Thyroid gland (tissue), 4 donors: ENCODE measurements at regions not wholly inside any gene's neighbourhood (a gene's known extent, or its start where the extent isn't known, plus 50 kb on each side); places are given as distances from the start of the nearest gene placed in this dataset.

ENCODE experiments used
- DNase-seq, 2 donors: peaks; one replicate each; pipeline ENCODE4 v3.0.0-alpha.2; 2019
- H3K27ac ChIP-seq, 3 donors: fragments of 200-600 bp; sonication (generic); 1 replicate in 2 of 3; 2 replicates in 1 of 3; pipeline ENCODE4 v1.5.1; 2016 to 2019; ENCODE audit warnings: mild to moderate bottlenecking in 1 of 3, moderate library complexity in 1 of 3
- H3K27me3 ChIP-seq: fragments of 200-600 bp; sonication (generic); one replicate; pipeline ENCODE4 v1.5.1; 2019
- H3K36me3 ChIP-seq, 2 donors: fragments of 200-600 bp; sonication (generic); one replicate each; pipeline ENCODE4 v1.5.1; 2016 to 2019
- H3K4me1 ChIP-seq, 2 donors: fragments of 200-600 bp; sonication (generic); one replicate each; pipeline ENCODE4 v1.5.1; 2017 to 2019
- H3K4me3 ChIP-seq, 3 donors: fragments of 200-600 bp; sonication (generic); replicated peaks in 1 of 3; 1 replicate in 2 of 3; 2 replicates in 1 of 3; pipeline ENCODE4 v1.5.1; 2016; ENCODE audit warnings: mild to moderate bottlenecking in 1 of 3
- H3K9me3 ChIP-seq: fragments of 200-600 bp; sonication (generic); one replicate; pipeline ENCODE4 v1.5.1; 2017
- POLR2A ChIP-seq, 2 donors: fragments of 450-650 bp; IDR thresholded peaks; one replicate each; pipeline ENCODE4 v1.6.1; 2017; ENCODE audit warnings: antibody characterized with exemption in 2 of 2, mild to moderate bottlenecking in 2 of 2, moderate library complexity in 1 of 2
- WGBS, 2 donors: methylation state at CpG; one replicate each; pipeline ENCODE4 v1.1.5; 2017; 5-methylcytosine and 5-hydroxymethylcytosine counted together
- intact Hi-C: fragments of 100-400 bp; cut with DNase I; formaldehyde crosslinking; loops from one replicate; pipeline ENCODE4 v1.15.1; 2023
- TF ChIP-seq, protein P1 (sequence below), 6 experiments: fragments of 200-600 bp in 3 of 6; fragments of 450-650 bp in 3 of 6; sonication (generic) in 3 of 6; IDR thresholded peaks; one replicate each; pipeline ENCODE4 v1.5.1; 2016 to 2019; ENCODE audit warnings: antibody characterized with exemption in 6 of 6, mild to moderate bottlenecking in 2 of 6, inconsistent platforms in 1 of 6, moderate library complexity in 1 of 6

DNA sequence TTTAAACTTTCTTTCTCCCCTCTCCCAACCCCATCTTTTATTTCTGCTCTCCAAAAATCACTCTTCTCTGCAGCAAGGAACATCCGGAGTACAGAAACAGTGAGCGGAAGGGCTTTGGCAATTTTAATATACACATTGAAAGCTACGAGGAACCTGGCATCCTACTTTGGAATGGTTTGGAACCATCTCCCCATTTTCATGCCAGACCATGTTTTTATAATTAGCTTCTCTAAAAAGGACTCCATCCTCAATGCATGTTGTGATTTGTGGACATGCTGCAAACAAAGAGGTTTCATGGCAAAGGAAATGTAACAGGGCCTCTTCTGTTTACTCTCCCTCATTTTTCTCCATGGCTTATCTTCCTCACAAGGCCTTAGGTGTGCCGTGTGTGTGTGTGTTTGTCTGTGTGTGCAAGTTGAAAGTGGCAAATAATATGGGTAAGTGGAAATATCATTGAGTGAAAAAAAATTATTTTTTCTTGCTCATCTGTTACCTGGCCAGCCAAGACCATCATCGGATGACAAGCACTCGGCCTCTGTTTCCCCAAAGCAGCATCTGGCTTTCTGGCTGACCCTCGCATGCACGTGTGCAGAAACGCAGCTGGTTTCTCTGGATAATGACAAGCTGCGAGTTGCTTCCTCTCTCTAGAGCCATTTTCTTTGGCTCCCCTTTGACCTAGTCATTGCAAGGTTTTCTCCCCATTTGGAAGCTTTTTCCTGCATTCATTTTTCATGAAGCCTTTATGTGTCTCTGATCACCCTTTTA is 585.0 kb downstream of the TMEM114 start:
- no peaks in the 10 kb centered on the region for H3K4me1 ChIP-seq
- WGBS, 2 donors, result 82 to 84% methylated on average over 10 of the region's 10 CpGs
- TF ChIP-seq POLR2A (IDR thresholded peaks at IDR 0.05), result no peak
- TF ChIP-seq, protein P1, sequence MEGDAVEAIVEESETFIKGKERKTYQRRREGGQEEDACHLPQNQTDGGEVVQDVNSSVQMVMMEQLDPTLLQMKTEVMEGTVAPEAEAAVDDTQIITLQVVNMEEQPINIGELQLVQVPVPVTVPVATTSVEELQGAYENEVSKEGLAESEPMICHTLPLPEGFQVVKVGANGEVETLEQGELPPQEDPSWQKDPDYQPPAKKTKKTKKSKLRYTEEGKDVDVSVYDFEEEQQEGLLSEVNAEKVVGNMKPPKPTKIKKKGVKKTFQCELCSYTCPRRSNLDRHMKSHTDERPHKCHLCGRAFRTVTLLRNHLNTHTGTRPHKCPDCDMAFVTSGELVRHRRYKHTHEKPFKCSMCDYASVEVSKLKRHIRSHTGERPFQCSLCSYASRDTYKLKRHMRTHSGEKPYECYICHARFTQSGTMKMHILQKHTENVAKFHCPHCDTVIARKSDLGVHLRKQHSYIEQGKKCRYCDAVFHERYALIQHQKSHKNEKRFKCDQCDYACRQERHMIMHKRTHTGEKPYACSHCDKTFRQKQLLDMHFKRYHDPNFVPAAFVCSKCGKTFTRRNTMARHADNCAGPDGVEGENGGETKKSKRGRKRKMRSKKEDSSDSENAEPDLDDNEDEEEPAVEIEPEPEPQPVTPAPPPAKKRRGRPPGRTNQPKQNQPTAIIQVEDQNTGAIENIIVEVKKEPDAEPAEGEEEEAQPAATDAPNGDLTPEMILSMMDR (IDR thresholded peaks at IDR 0.05), result no peak
- DNase-seq, result no peak
- no peak overlapping the region for H3K27ac ChIP-seq
- no peak overlapping the region for H3K4me3 ChIP-seq
- H3K27me3 ChIP-seq, result no peaks in the 10 kb centered on the region
- intact Hi-C loops, result no loop called here
- H3K9me3 ChIP-seq, result no peaks in the 10 kb centered on the region
- no peaks in the 10 kb centered on the region for H3K36me3 ChIP-seq

GRCh38 chr16:7998789-7999453 is 591.4 kb downstream of the TMEM114 start:
- Histone ChIP-seq H3K9me3 (no peaks in the 10 kb centered on the region), H3K36me3 (no peaks in the 10 kb centered on the region), H3K27me3 (no peaks in the 10 kb centered on the region), H3K27ac (no peak overlapping the region), H3K4me3 (no peak overlapping the region), H3K4me1 (no peaks in the 10 kb centered on the region)
- intact Hi-C loops, result no loop called here
- TF ChIP-seq, protein P1 (IDR thresholded peaks at IDR 0.05), result no peak
- TF ChIP-seq POLR2A (IDR thresholded peaks at IDR 0.05), result no peak
- no peak for DNase-seq
- 86 to 91% methylated on average over 11 of the region's 11 CpGs for WGBS, 2 donors

DNA sequence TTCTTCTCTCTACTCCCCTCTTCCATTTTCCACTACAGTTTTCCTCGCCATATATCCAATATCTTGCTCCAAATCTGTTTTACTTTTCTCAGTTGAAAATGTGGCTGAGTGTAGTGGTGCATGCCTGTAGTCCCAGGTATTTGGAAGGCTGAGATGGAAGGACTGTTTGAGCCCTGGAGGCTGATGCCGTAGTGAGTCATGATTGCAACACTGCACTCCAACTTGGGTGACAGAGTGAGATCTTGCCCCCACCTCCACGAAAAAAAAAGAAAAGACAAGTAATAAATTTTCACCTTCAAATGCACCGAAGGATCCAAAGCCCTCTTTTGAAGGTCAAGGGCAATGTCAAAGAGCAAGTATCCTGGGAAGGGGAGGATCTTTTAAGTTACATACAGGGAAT is 592.3 kb downstream of the TMEM114 start:
- no peaks in the 10 kb centered on the region for H3K27me3 ChIP-seq
- no peak overlapping the region for H3K27ac ChIP-seq
- no peaks in the 10 kb centered on the region for H3K9me3 ChIP-seq
- intact Hi-C loops, result no loop called here
- no peak overlapping the region for H3K4me3 ChIP-seq
- no peaks in the 10 kb centered on the region for H3K36me3 ChIP-seq
- TF ChIP-seq POLR2A (IDR thresholded peaks at IDR 0.05), result no peak
- TF ChIP-seq, protein P1 (IDR thresholded peaks at IDR 0.05), result no peak
- no peak for DNase-seq
- H3K4me1 ChIP-seq, result no peaks in the 10 kb centered on the region
- 84 to 86% methylated on average over 4 of the region's 4 CpGs for WGBS, 2 donors

GRCh38 chr16:7992616-7993015 is 597.7 kb downstream of the TMEM114 start:
- WGBS, 2 donors, result 29 to 46% methylated on average over 3 of the region's 3 CpGs
- Histone ChIP-seq H3K9me3 (no peaks in the 10 kb centered on the region), H3K27ac (no peak overlapping the region), H3K36me3 (no peaks in the 10 kb centered on the region), H3K27me3 (no peaks in the 10 kb centered on the region), H3K4me1 (no peaks in the 10 kb centered on the region), H3K4me3 (no peak overlapping the region)
- intact Hi-C loops, result no loop called here
- TF ChIP-seq, protein P1 (IDR thresholded peaks at IDR 0.05), result no peak
- no peak for TF ChIP-seq POLR2A (IDR thresholded peaks at IDR 0.05)
- no peak for DNase-seq

GRCh38 chr16:7990626-7991260 is 599.6 kb downstream of the TMEM114 start:
- H3K27ac ChIP-seq, result no peak overlapping the region
- no peaks in the 10 kb centered on the region for H3K27me3 ChIP-seq
- H3K9me3 ChIP-seq, result no peaks in the 10 kb centered on the region
- DNase-seq, result no peak
- TF ChIP-seq, protein P1 (IDR thresholded peaks at IDR 0.05), result no peak
- TF ChIP-seq POLR2A (IDR thresholded peaks at IDR 0.05), result no peak
- H3K36me3 ChIP-seq, result no peaks in the 10 kb centered on the region
- 74 to 81% methylated on average over 11 of the region's 11 CpGs for WGBS, 2 donors
- no peak overlapping the region for H3K4me3 ChIP-seq
- H3K4me1 ChIP-seq, result no peaks in the 10 kb centered on the region
- intact Hi-C loops, result no loop called here
